Natural killer cell treated with Interleukin-12 subunit alpha and Interleukin-12 subunit beta and Interleukin-15 and Interleukin-18, amount 100 ng/mL, for 72 hours (primary cell): ENCODE measurements at regions not wholly inside any gene's neighbourhood (a gene's known extent, or its start where the extent isn't known, plus 50 kb on each side); places are given as distances from the start of the nearest gene placed in this dataset.

ENCODE experiments used
- ATAC-seq, 2 donors: fragments of 150-1000 bp; cut with Tn5 transposase in 1 of 2; sonication (Bioruptor Pico), chemical (Tn5 transposase) in 1 of 2; 2 replicates each; pipeline ENCODE4 v1.10.0; 2021
- DNase-seq: peaks from one replicate; pipeline ENCODE4 v3.0.0; 2022; ENCODE audit warnings: low spot score
- H3K27ac Mint-ChIP-seq, 2 donors: 1 replicate in 1 of 2; 2 replicates in 1 of 2; pipeline ENCODE4 v1.8.0; 2022; ENCODE audit warnings: mixed read lengths in 2 of 2, mild to moderate bottlenecking in 1 of 2, moderate library complexity in 1 of 2
- H3K27me3 Mint-ChIP-seq, 2 donors: 1 replicate in 1 of 2; 2 replicates in 1 of 2; pipeline ENCODE4 v1.8.0; 2022; ENCODE audit warnings: mixed read lengths in 2 of 2
- H3K36me3 Mint-ChIP-seq: one replicate; pipeline ENCODE4 v1.8.0; 2022; ENCODE audit warnings: mixed read lengths
- H3K4me1 Mint-ChIP-seq, 2 donors: 1 replicate in 1 of 2; 2 replicates in 1 of 2; pipeline ENCODE4 v1.8.0; 2022; ENCODE audit warnings: low read depth in 2 of 2, mixed read lengths in 2 of 2, mild to moderate bottlenecking in 1 of 2
- H3K4me3 Mint-ChIP-seq: one replicate; pipeline ENCODE4 v1.8.0; 2022; ENCODE audit warnings: mixed read lengths
- H3K9me3 Mint-ChIP-seq: 2 replicates; pipeline ENCODE4 v1.8.0; 2022; ENCODE audit warnings: mixed read lengths

DNA sequence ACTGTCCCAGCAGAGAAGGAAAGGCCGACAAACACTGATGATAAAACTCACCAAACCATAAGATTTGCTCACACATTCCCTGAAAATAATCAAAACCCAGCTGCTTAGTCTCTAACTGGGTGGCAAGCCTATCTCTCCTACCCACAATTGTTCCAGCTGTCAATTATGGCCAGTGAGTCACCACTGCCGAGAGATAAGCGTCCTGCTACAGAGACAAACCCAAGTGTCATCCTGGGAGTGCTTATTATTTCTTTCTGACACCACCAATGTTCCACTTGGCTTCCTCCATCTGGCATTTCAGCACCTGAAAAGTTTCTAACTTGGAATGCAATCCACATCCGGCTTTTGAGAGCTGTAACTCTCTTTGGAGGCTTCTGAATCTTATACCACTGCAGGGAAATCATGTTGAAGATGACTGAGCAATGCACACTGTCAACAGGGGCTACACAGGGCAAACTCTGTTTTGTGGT, 51.5 kb upstream of the VAV3 start:
- DNase-seq, result peak; percentile 62
- no peak overlapping the region for H3K27ac Mint-ChIP-seq
- ATAC-seq, result peak in 1 of 2 donors; percentile 66
- H3K4me3 Mint-ChIP-seq, result no peak overlapping the region
- H3K36me3 Mint-ChIP-seq, result no peaks in the 10 kb centered on the region
- H3K27me3 Mint-ChIP-seq, result no peaks in the 10 kb centered on the region
- H3K9me3 Mint-ChIP-seq, result no peaks in the 10 kb centered on the region
- peaks cover 8 to 11% of the 10 kb centered on the region in 2 donors for H3K4me1 Mint-ChIP-seq
